ENCODE measurements at regions not wholly inside any gene's neighbourhood (a gene's known extent, or its start where the extent isn't known, plus 50 kb on each side); places are given as distances from the start of the nearest gene placed in this dataset.

DNA sequence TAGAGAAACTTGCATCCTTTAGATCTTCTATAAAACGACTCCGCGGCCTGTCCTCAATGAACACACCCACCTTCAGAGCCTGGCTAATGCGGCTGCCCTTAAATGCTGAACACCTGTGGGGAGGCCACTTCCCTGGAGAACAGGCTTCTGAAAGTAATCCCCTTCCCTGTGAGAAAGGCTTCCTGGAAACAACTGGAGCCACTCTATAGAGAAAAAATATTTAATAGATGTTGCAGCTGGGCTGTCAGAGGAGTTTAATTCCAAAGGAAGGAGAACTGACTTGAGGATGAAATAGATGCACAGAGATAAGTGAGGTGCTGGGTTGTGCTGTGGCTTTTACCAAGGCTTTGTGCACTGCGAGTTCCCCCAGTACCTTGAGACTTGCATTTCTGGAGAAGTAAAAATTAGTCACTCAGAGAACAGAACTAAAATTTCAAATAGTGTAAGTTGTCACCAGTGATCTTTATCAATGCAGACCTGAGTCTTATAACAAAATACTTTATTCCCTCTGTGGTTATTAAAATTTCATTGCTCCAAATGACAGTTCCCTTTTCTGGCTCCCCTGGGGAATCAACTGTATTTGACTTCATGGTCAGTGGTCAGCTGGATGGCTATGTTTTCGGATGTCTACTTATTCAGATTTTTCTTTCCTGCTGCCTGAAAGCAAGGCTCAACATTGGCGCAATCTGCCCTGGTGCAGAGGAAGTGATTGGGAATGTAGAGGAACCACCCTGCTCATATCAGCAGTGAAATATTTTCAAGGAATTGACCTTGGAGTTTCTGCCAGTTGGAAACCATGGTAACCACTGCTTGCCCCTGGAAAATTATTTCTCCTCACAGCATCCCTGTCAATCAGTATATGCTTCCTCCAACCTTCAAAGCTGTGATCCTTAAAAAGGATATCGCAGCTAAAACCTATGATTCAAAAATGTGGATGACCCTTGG, 238.8 kb downstream of the SMARCA2 start:
- no peak for ATAC-seq

More for the DNA sequence above, 238.8 kb downstream of the SMARCA2 start:
- Mint-ChIP-seq H3K27ac (no peak overlapping the region), H3K9me3 (peaks cover 13% of the 10 kb centered on the region), H3K4me3 (no peak overlapping the region), H3K27me3 (ENCODE audit: insufficient read depth, low read depth, poor library complexity) (no peaks in the 10 kb centered on the region), H3K36me3 (ENCODE audit: low read depth) (peaks cover 10% of the 10 kb centered on the region), H3K4me1 (peaks cover 6% of the 10 kb centered on the region)
- no peaks in the 10 kb centered on the region for H3F3A ChIP-seq (replicated peaks; ENCODE audit: low read depth)
- no peaks in the 10 kb centered on the region; the same call in 1 of the 2 replicates for H3K36me3 ChIP-seq (ENCODE audit: insufficient read depth)
- no peak overlapping the region for H3K4me3 ChIP-seq
- H3K4me1 ChIP-seq (ENCODE audit: insufficient read depth) = peaks cover 3% of the 10 kb centered on the region; the same call in 1 of the 2 replicates
- H3K27ac ChIP-seq (ENCODE audit: low read depth) = no peak overlapping the region
- H4K20me1 ChIP-seq (replicated peaks; ENCODE audit: insufficient read depth) = no peaks in the 10 kb centered on the region
- H2AFZ ChIP-seq = peak overlapping the region; percentile 79
- no peaks in the 10 kb centered on the region for H3K79me2 ChIP-seq (replicated peaks; ENCODE audit: insufficient read depth)
- H3K4me2 ChIP-seq = no peak overlapping the region
- DNase-seq (ENCODE audit: low spot score) = no peak
- H3K9me2 ChIP-seq (ENCODE audit: insufficient read depth) = peaks cover 15% of the 10 kb centered on the region
- no peaks in the 10 kb centered on the region for H3K27me3 ChIP-seq (ENCODE audit: insufficient read depth)
- TF ChIP-seq, protein P1, sequence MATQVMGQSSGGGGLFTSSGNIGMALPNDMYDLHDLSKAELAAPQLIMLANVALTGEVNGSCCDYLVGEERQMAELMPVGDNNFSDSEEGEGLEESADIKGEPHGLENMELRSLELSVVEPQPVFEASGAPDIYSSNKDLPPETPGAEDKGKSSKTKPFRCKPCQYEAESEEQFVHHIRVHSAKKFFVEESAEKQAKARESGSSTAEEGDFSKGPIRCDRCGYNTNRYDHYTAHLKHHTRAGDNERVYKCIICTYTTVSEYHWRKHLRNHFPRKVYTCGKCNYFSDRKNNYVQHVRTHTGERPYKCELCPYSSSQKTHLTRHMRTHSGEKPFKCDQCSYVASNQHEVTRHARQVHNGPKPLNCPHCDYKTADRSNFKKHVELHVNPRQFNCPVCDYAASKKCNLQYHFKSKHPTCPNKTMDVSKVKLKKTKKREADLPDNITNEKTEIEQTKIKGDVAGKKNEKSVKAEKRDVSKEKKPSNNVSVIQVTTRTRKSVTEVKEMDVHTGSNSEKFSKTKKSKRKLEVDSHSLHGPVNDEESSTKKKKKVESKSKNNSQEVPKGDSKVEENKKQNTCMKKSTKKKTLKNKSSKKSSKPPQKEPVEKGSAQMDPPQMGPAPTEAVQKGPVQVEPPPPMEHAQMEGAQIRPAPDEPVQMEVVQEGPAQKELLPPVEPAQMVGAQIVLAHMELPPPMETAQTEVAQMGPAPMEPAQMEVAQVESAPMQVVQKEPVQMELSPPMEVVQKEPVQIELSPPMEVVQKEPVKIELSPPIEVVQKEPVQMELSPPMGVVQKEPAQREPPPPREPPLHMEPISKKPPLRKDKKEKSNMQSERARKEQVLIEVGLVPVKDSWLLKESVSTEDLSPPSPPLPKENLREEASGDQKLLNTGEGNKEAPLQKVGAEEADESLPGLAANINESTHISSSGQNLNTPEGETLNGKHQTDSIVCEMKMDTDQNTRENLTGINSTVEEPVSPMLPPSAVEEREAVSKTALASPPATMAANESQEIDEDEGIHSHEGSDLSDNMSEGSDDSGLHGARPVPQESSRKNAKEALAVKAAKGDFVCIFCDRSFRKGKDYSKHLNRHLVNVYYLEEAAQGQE (IDR thresholded peaks at IDR 0.05; ENCODE audit: unreplicated experiment) = no peak
- no peak for TF ChIP-seq EZH2 (IDR thresholded peaks at IDR 0.05; ENCODE audit: low read depth, unreplicated experiment)
- TF ChIP-seq, protein P2, sequence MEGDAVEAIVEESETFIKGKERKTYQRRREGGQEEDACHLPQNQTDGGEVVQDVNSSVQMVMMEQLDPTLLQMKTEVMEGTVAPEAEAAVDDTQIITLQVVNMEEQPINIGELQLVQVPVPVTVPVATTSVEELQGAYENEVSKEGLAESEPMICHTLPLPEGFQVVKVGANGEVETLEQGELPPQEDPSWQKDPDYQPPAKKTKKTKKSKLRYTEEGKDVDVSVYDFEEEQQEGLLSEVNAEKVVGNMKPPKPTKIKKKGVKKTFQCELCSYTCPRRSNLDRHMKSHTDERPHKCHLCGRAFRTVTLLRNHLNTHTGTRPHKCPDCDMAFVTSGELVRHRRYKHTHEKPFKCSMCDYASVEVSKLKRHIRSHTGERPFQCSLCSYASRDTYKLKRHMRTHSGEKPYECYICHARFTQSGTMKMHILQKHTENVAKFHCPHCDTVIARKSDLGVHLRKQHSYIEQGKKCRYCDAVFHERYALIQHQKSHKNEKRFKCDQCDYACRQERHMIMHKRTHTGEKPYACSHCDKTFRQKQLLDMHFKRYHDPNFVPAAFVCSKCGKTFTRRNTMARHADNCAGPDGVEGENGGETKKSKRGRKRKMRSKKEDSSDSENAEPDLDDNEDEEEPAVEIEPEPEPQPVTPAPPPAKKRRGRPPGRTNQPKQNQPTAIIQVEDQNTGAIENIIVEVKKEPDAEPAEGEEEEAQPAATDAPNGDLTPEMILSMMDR (conservative IDR thresholded peaks at IDR 0.05; ENCODE audit: low read depth in 2 of 2) = no peak
- TF ChIP-seq NANOG (IDR thresholded peaks at IDR 0.05; ENCODE audit: borderline replicate concordance) = no peak
- TF ChIP-seq POLR2AphosphoS5 (IDR thresholded peaks at IDR 0.05; ENCODE audit: low read depth) = no peak
- TF ChIP-seq ZNF114 (CRISPR knock-in tag; IDR thresholded peaks at IDR 0.05) = no peak
- TF ChIP-seq ZNF462 (CRISPR knock-in tag; IDR thresholded peaks at IDR 0.05) = no peak
- no peak for TF ChIP-seq JUNB (IDR thresholded peaks at IDR 0.05; ENCODE audit: unreplicated experiment)
- TF ChIP-seq EZH2phosphoT487 (IDR thresholded peaks at IDR 0.05; ENCODE audit: unreplicated experiment) = no peak
- no peak for TF ChIP-seq STAT1 (IDR thresholded peaks at IDR 0.05; ENCODE audit: unreplicated experiment)
- no peak for TF ChIP-seq CREB1 (CRISPR knock-in tag; IDR thresholded peaks at IDR 0.05; ENCODE audit: low read depth)
- no peak for TF ChIP-seq ETS1 (IDR thresholded peaks at IDR 0.05)
- no peak for TF ChIP-seq ZNF331 (CRISPR knock-in tag; IDR thresholded peaks at IDR 0.05; ENCODE audit: low read depth)
